HCT116 (cell line): ENCODE measurements at regions not wholly inside any gene's neighbourhood (a gene's known extent, or its start where the extent isn't known, plus 50 kb on each side); places are given as distances from the start of the nearest gene placed in this dataset.

Experiments
- ATAC-seq: fragments of 200-7000 bp; cut with Tn5 transposase; 2 replicates; pipeline ENCODE4 v1.9.1; 2020; ENCODE audit warnings: mild to moderate bottlenecking, moderate library complexity
- BruUV-seq: library from RNA; stranded (reverse); fragments of 400-500 nt; replicated peaks from 2 replicates; lab custom pipeline; 2021; lab: Mats Ljungman, UMichigan
- CTCF ChIA-PET: fragments of 300-600 bp; sonication (Branson Sonifier 250); formaldehyde crosslinking; loops from one replicate; lab custom pipeline; 2021; ENCODE audit warnings: antibody characterized with exemption; lab: Charles Lee
- POLR2A ChIA-PET: fragments of 300-600, 350-600 bp; sonication (Branson Sonifier 250); formaldehyde crosslinking; loops from one replicate; lab custom pipeline; 2021; ENCODE audit warnings: antibody characterized with exemption; lab: Charles Lee
- RAD21 ChIA-PET, 2 experiments: fragments of 300-600 bp; sonication (Branson Sonifier 250); formaldehyde crosslinking; loops; one replicate each; lab custom pipeline; 2023; ENCODE audit warnings: low total read pairs in 2 of 2; ENCODE audit not compliant: uncharacterized antibody in 2 of 2, unreplicated experiment in 2 of 2, low non-redundant PET in 1 of 2; lab: Charles Lee
- DNase-seq: peaks from one replicate; pipeline ENCODE4 v3.0.0-alpha.2; 2010; ENCODE audit warnings: low read depth, low spot score
- H2AFZ ChIP-seq: fragments of 200-600 bp; shearing (Covaris generic), sonication (generic); 2 replicates; pipeline ENCODE4 v1.6.1; 2017; ENCODE audit warnings: low read depth, mixed run types, mixed read lengths, antibody characterized with exemption, low read length; ENCODE audit not compliant: poor library complexity, severe bottlenecking
- H3K27ac ChIP-seq: 2 replicates; pipeline ENCODE4 v1.5.1; 2012; ENCODE audit warnings: low read depth, low read length
- H3K27me3 ChIP-seq: fragments of 200-600 bp; sonication (generic); 2 replicates; pipeline ENCODE4 v1.6.1; 2016; ENCODE audit warnings: mixed run types, low read length, mixed read lengths; ENCODE audit not compliant: insufficient read depth
- H3K36me3 ChIP-seq, 2 experiments: fragments of 200-500 bp in 1 of 2; fragments of 200-600 bp in 1 of 2; sonication (Bioruptor generic) in 1 of 2; sonication (generic) in 1 of 2; 2 replicates each; pipeline versions ENCODE4 v1.5.1 to v1.6.1; 2014 to 2016; ENCODE audit warnings: low read length in 2 of 2, inconsistent platforms in 1 of 2, mixed read lengths in 1 of 2, mixed run types in 1 of 2; ENCODE audit not compliant: insufficient read depth in 2 of 2, control insufficient read depth in 1 of 2
- H3K4me1 ChIP-seq, 2 experiments: fragments of 200-600 bp in 1 of 2; sonication (generic) in 1 of 2; 2 replicates each; pipeline versions ENCODE4 v1.5.1 to v1.6.1; 2012 to 2017; ENCODE audit warnings: low read length in 2 of 2, inconsistent platforms in 1 of 2, mild to moderate bottlenecking in 1 of 2, mixed read lengths in 1 of 2, mixed run types in 1 of 2, moderate library complexity in 1 of 2; ENCODE audit not compliant: insufficient read depth in 2 of 2, control insufficient read depth in 1 of 2
- H3K4me2 ChIP-seq: fragments of 200-600 bp; sonication (generic); 2 replicates; pipeline ENCODE4 v1.6.1; 2017; ENCODE audit warnings: mixed run types, low read length, mixed read lengths
- H3K4me3 ChIP-seq, 2 experiments: fragments of 200-600 bp in 1 of 2; sonication (generic) in 1 of 2; replicated peaks in 1 of 2; 2 replicates each; pipeline ENCODE4 v1.5.1; 2011 to 2016; ENCODE audit warnings: low read length in 2 of 2, control low read depth in 1 of 2, low read depth in 1 of 2, mild to moderate bottlenecking in 1 of 2, mixed read lengths in 1 of 2, mixed run types in 1 of 2
- H3K79me2 ChIP-seq: fragments of 200-600 bp; sonication (generic); 2 replicates; pipeline ENCODE4 v1.6.1; 2017; ENCODE audit warnings: mild to moderate bottlenecking, mixed run types, low read length, moderate library complexity, mixed read lengths; ENCODE audit not compliant: insufficient read depth
- H3K9ac ChIP-seq: fragments of 200-600 bp; sonication (generic); 2 replicates; pipeline ENCODE4 v1.6.1; 2016; ENCODE audit warnings: low read length, mixed read lengths
- H3K9me2 ChIP-seq: fragments of 200-600 bp; sonication (generic), shearing (Covaris generic); 2 replicates; pipeline ENCODE4 v1.6.1; 2017; ENCODE audit warnings: mixed run types, mild to moderate bottlenecking, moderate library complexity; ENCODE audit not compliant: insufficient read depth
- H3K9me3 ChIP-seq, 2 experiments: fragments of 200-500 bp in 1 of 2; fragments of 200-600 bp in 1 of 2; sonication (Bioruptor generic) in 1 of 2; sonication (generic) in 1 of 2; 2 replicates each; pipeline ENCODE4 v1.6.1; 2014 to 2017; ENCODE audit warnings: low read length in 2 of 2, mixed read lengths in 2 of 2, inconsistent platforms in 1 of 2, low read depth in 1 of 2, mild to moderate bottlenecking in 1 of 2, mixed run types in 1 of 2, moderate library complexity in 1 of 2; ENCODE audit not compliant: control insufficient read depth in 1 of 2, insufficient read depth in 1 of 2
- H4K20me1 ChIP-seq: fragments of 200-600 bp; sonication (generic), shearing (Covaris generic); 2 replicates; pipeline ENCODE4 v1.6.1; 2017; ENCODE audit warnings: mixed run types, mild to moderate bottlenecking, moderate library complexity; ENCODE audit not compliant: insufficient read depth
- CBX3 ChIP-seq: IDR thresholded peaks from 2 replicates; pipeline ENCODE4 v1.6.1; 2012; ENCODE audit warnings: low read depth
- CTCF ChIP-seq, 3 experiments: fragments of 200-600 bp in 1 of 3; sonication (generic) in 1 of 3; IDR thresholded peaks in 2 of 3; conservative IDR thresholded peaks in 1 of 3; 2 replicates each; pipeline ENCODE4 v1.5.1; 2012 to 2017; ENCODE audit warnings: low read depth in 2 of 3, low read length in 2 of 3, antibody characterized with exemption in 1 of 3, borderline replicate concordance in 1 of 3, control low read depth in 1 of 3, mild to moderate bottlenecking in 1 of 3, mixed read lengths in 1 of 3, mixed run types in 1 of 3, moderate library complexity in 1 of 3; ENCODE audit not compliant: insufficient read depth in 1 of 3
- EZH2phosphoT487 ChIP-seq: fragments of 200-600 bp; IDR thresholded peaks from 2 replicates; pipeline ENCODE4 v1.6.1; 2018; ENCODE audit warnings: antibody characterized with exemption, borderline replicate concordance
- JUND ChIP-seq: IDR thresholded peaks from 2 replicates; pipeline ENCODE4 v1.6.1; 2012
- POLR2AphosphoS5 ChIP-seq: IDR thresholded peaks from 2 replicates; pipeline ENCODE4 v1.6.1; 2011; ENCODE audit warnings: mild to moderate bottlenecking, low read depth, low read length, moderate library complexity
- SIN3A ChIP-seq: IDR thresholded peaks from 2 replicates; pipeline ENCODE4 v1.6.1; 2012; ENCODE audit warnings: low read depth
- ZBTB33 ChIP-seq: IDR thresholded peaks from 2 replicates; pipeline ENCODE4 v1.6.1; 2011; ENCODE audit warnings: mild to moderate bottlenecking, low read length, moderate library complexity; ENCODE audit not compliant: insufficient replicate concordance; ENCODE audit errors: extremely low read depth
- ZFX ChIP-seq: fragments of 450-650 bp; IDR thresholded peaks from 2 replicates; pipeline ENCODE4 v1.6.1; 2017
- intact Hi-C: fragments of 100-400 bp; cut with micrococcal nuclease; formaldehyde crosslinking; loops from 2 replicates; pipeline ENCODE4 v1.10.0; 2022

- Histone ChIP-seq H3K36me3 (no peaks in the 10 kb centered on the region), H3K27ac (no peak overlapping the region), H3K9ac (no peak overlapping the region), H3K9me2 (no peaks in the 10 kb centered on the region), H3K9me3 (no peaks in the 10 kb centered on the region), H4K20me1 (no peaks in the 10 kb centered on the region), H3K27me3 (peaks cover 23% of the 10 kb centered on the region; the same call in 1 of the 2 replicates), H3K79me2 (no peaks in the 10 kb centered on the region), H2AFZ (no peak overlapping the region), H3K4me3 (peak overlapping the region; percentile 9 to 49; a peak in 1 of 4 replicates), H3K4me1 (peaks cover 8 to 16% of the 10 kb centered on the region in 2 experiments; a peak in 3 of 4 replicates), H3K4me2 (peak overlapping the region; percentile 67)
- DNase-seq (no peak), ATAC-seq (no peak)
- intact Hi-C loops: loop anchor here (2.0 kb wide), 1 partner anchor 215 kb away; no protein-coding TSS in a partner anchor
- ChIA-PET RAD21 (no interaction called here), CTCF (interaction anchor here (1.3 kb wide), 1 partner anchor 79 kb away, joined by 3 read pairs; no protein-coding TSS in a partner anchor), POLR2A (no interaction called here)
- TF ChIP-seq CBX3 (no peak), ZBTB33 (no peak), CTCF (IDR thresholded peaks at IDR 0.05 in 2 of 3, conservative IDR thresholded peaks at IDR 0.05 in 1 of 3; ENCODE audit: borderline replicate concordance in 1 of 3, insufficient read depth in 1 of 3, low read depth in 2 of 3, low read length in 2 of 3) (no peak), ZFX (no peak), POLR2AphosphoS5 (no peak), SIN3A (no peak), JUND (no peak), EZH2phosphoT487 (no peak)
- no TSS peak for BruUV-seq
These were observed 112.7 kb downstream of the DHX15 start for GRCh38 chr4:24471486-24472160.
